KMS-11 (cell line): ENCODE measurements at regions not wholly inside any gene's neighbourhood (a gene's known extent, or its start where the extent isn't known, plus 50 kb on each side); places are given as distances from the start of the nearest gene placed in this dataset.

ENCODE experiments used
- H2AFZ ChIP-seq: fragments of 200-600 bp; sonication (generic); 2 replicates; pipeline ENCODE4 v1.6.1; 2016; ENCODE audit warnings: antibody characterized with exemption, mixed run types, low read depth
- H3K27ac ChIP-seq: fragments of 200-600 bp; sonication (generic); 2 replicates; pipeline ENCODE4 v1.6.1; 2016; ENCODE audit warnings: mild to moderate bottlenecking, mixed run types
- H3K27me3 ChIP-seq: fragments of 200-600 bp; sonication (generic); 2 replicates; pipeline ENCODE4 v1.6.1; 2017; ENCODE audit warnings: mild to moderate bottlenecking, low read depth, mixed run types, moderate library complexity; ENCODE audit not compliant: insufficient read depth
- H3K36me3 ChIP-seq: fragments of 200-600 bp; sonication (generic); 2 replicates; pipeline ENCODE4 v1.6.1; 2017; ENCODE audit warnings: mild to moderate bottlenecking, mixed run types; ENCODE audit not compliant: insufficient read depth
- H3K4me1 ChIP-seq: fragments of 200-600 bp; sonication (generic); 2 replicates; pipeline ENCODE4 v1.6.1; 2016; ENCODE audit warnings: mild to moderate bottlenecking, low read depth, mixed run types; ENCODE audit not compliant: poor library complexity, severe bottlenecking
- H3K4me2 ChIP-seq: fragments of 200-600 bp; sonication (generic); 2 replicates; pipeline ENCODE4 v1.7.0; 2016; ENCODE audit warnings: mild to moderate bottlenecking, mixed run types
- H3K4me3 ChIP-seq: fragments of 200-600 bp; sonication (generic); IDR thresholded peaks from 2 replicates; pipeline ENCODE4 v1.6.1; 2017; ENCODE audit warnings: low read depth, low read length, mixed read lengths; ENCODE audit not compliant: insufficient read depth
- H3K79me2 ChIP-seq: fragments of 200-600 bp; sonication (generic); 2 replicates; pipeline ENCODE4 v1.6.1; 2016; ENCODE audit warnings: low read depth, mixed run types; ENCODE audit not compliant: insufficient read depth
- H3K9ac ChIP-seq: fragments of 200-600 bp; sonication (generic); 2 replicates; pipeline ENCODE4 v1.6.1; 2016; ENCODE audit warnings: mild to moderate bottlenecking, mixed run types
- H4K20me1 ChIP-seq: fragments of 200-600 bp; sonication (generic); 2 replicates; pipeline ENCODE4 v1.6.1; 2016; ENCODE audit warnings: mild to moderate bottlenecking, mixed run types; ENCODE audit not compliant: insufficient read depth
- CTCF ChIP-seq: fragments of 200-600 bp; sonication (generic); conservative IDR thresholded peaks from 2 replicates; pipeline ENCODE4 v1.6.1; 2017; ENCODE audit warnings: low read depth, mild to moderate bottlenecking, antibody characterized with exemption, low read length, moderate library complexity, mixed read lengths

- TF ChIP-seq CTCF, result no peak
- H3K9ac ChIP-seq, result no peak overlapping the region
- H3K4me3 ChIP-seq, result no peak overlapping the region
- H3K4me1 ChIP-seq, result no peaks in the 10 kb centered on the region
- H3K27me3 ChIP-seq, result peaks cover 2% of the 10 kb centered on the region; the same call in 1 of the 2 replicates
- no peak overlapping the region for H3K27ac ChIP-seq
- no peak overlapping the region for H2AFZ ChIP-seq
- no peak overlapping the region for H3K4me2 ChIP-seq
- no peaks in the 10 kb centered on the region for H4K20me1 ChIP-seq
- H3K79me2 ChIP-seq, result no peaks in the 10 kb centered on the region
- H3K36me3 ChIP-seq, result no peaks in the 10 kb centered on the region
These were observed 59.2 kb upstream of the KAZN start for GRCh38 chr1:14539309-14539708.

GRCh38 chr1:14539953-14540563, 58.4 kb upstream of the KAZN start:
- no peak for TF ChIP-seq CTCF
- Histone ChIP-seq H3K79me2 (no peaks in the 10 kb centered on the region), H3K27me3 (peaks cover 2% of the 10 kb centered on the region; the same call in 1 of the 2 replicates), H3K36me3 (no peaks in the 10 kb centered on the region), H3K27ac (no peak overlapping the region), H4K20me1 (no peaks in the 10 kb centered on the region), H3K4me1 (no peaks in the 10 kb centered on the region), H3K4me3 (no peak overlapping the region), H3K4me2 (no peak overlapping the region), H3K9ac (no peak overlapping the region), H2AFZ (no peak overlapping the region)

GRCh38 chr1:14541348-14541747, 57.1 kb upstream of the KAZN start:
- Histone ChIP-seq H3K27me3 (peaks cover 2% of the 10 kb centered on the region; the same call in 1 of the 2 replicates), H4K20me1 (no peaks in the 10 kb centered on the region), H3K4me1 (no peaks in the 10 kb centered on the region), H3K4me2 (no peak overlapping the region), H3K79me2 (no peaks in the 10 kb centered on the region), H3K4me3 (no peak overlapping the region), H2AFZ (no peak overlapping the region), H3K27ac (no peak overlapping the region), H3K36me3 (no peaks in the 10 kb centered on the region), H3K9ac (no peak overlapping the region)
- no peak for TF ChIP-seq CTCF

GRCh38 chr1:14543191-14543840, 55.2 kb upstream of the KAZN start:
- H3K27ac ChIP-seq, result no peak overlapping the region
- no peaks in the 10 kb centered on the region for H4K20me1 ChIP-seq
- no peak overlapping the region for H3K4me3 ChIP-seq
- H2AFZ ChIP-seq, result no peak overlapping the region
- TF ChIP-seq CTCF, result no peak
- H3K79me2 ChIP-seq, result no peaks in the 10 kb centered on the region
- H3K36me3 ChIP-seq, result no peaks in the 10 kb centered on the region
- no peaks in the 10 kb centered on the region for H3K4me1 ChIP-seq
- no peak overlapping the region for H3K9ac ChIP-seq
- no peak overlapping the region for H3K4me2 ChIP-seq
- H3K27me3 ChIP-seq, result no peaks in the 10 kb centered on the region; the same call in 1 of the 2 replicates
